NB4 (cell line): ENCODE measurements at regions not wholly inside any gene's neighbourhood (a gene's known extent, or its start where the extent isn't known, plus 50 kb on each side); places are given as distances from the start of the nearest gene placed in this dataset.

Experiments used
- DNase-seq: peaks from one replicate; pipeline ENCODE4 v3.0.0; 2010; ENCODE audit warnings: low read depth
- H3K4me3 ChIP-seq: one replicate; pipeline ENCODE4 v1.5.1; 2011; ENCODE audit warnings: mild to moderate bottlenecking, low read depth, low read length, moderate library complexity
- CTCF ChIP-seq: IDR thresholded peaks from one replicate; pipeline ENCODE4 v1.5.1; 2012; ENCODE audit warnings: low read depth, low read length
- MAX ChIP-seq: IDR thresholded peaks from 2 replicates; pipeline ENCODE4 v1.6.1; 2011; ENCODE audit warnings: low read depth, low read length
- MYC ChIP-seq: IDR thresholded peaks from 2 replicates; pipeline ENCODE4 v1.6.1; 2011; ENCODE audit warnings: low read depth, low read length
- POLR2A ChIP-seq: IDR thresholded peaks from 2 replicates; pipeline ENCODE4 v1.6.1; 2011; ENCODE audit warnings: mild to moderate bottlenecking; ENCODE audit not compliant: insufficient read length; ENCODE audit errors: extremely low read depth

GRCh38 chr1:172980456-172980855 lies 70.3 kb downstream of the TNFSF18 start:
- H3K4me3 ChIP-seq = no peak overlapping the region
- no peak for TF ChIP-seq MAX
- no peak for TF ChIP-seq CTCF
- no peak for TF ChIP-seq MYC
- no peak for TF ChIP-seq POLR2A
- no peak for DNase-seq

- no peak for DNase-seq
Observed at GRCh38 chr1:172980971-172981370, 69.8 kb downstream of the TNFSF18 start.

More at GRCh38 chr1:172980971-172981370, 69.8 kb downstream of the TNFSF18 start:
- TF ChIP-seq MYC (no peak), POLR2A (no peak)
- H3K4me3 ChIP-seq = no peak overlapping the region
